Activated CD4-positive, alpha-beta T cell treated with anti-CD3 and anti-CD28 coated beads, Interleukin-2, amount 10 ng/mL, durations not matched to agents 24 days and 14 days (primary cell): ENCODE measurements at regions not wholly inside any gene's neighbourhood (a gene's known extent, or its start where the extent isn't known, plus 50 kb on each side); places are given as distances from the start of the nearest gene placed in this dataset.
A peak's percentile ranks its signal among the peaks of the same experiment; 100 is the strongest.

ENCODE experiments used
- DNase-seq: peaks from one replicate; pipeline ENCODE4 v3.0.0; 2022
- H3K27ac Mint-ChIP-seq: one replicate; pipeline ENCODE4 v1.8.0; 2022; ENCODE audit warnings: mild to moderate bottlenecking, mixed read lengths
- H3K27me3 Mint-ChIP-seq: one replicate; pipeline ENCODE4 v1.8.0; 2022; ENCODE audit warnings: mixed read lengths
- H3K36me3 Mint-ChIP-seq: one replicate; pipeline ENCODE4 v1.8.0; 2022; ENCODE audit warnings: low read depth, mild to moderate bottlenecking, mixed read lengths
- H3K4me1 Mint-ChIP-seq: one replicate; pipeline ENCODE4 v1.8.0; 2021; ENCODE audit warnings: mixed read lengths
- H3K4me3 Mint-ChIP-seq: one replicate; pipeline ENCODE4 v1.8.0; 2022; ENCODE audit warnings: mild to moderate bottlenecking, moderate library complexity, mixed read lengths
- H3K9me3 Mint-ChIP-seq: one replicate; pipeline ENCODE4 v1.8.0; 2021; ENCODE audit warnings: mixed read lengths
- intact Hi-C: fragments of 100-400 bp; cut with micrococcal nuclease; formaldehyde crosslinking; loops from one replicate; pipeline ENCODE4 v1.15.1; 2023

- Mint-ChIP-seq H3K36me3 (no peaks in the 10 kb centered on the region), H3K27ac (no peak overlapping the region), H3K4me1 (peaks cover 9% of the 10 kb centered on the region), H3K9me3 (peaks cover 8% of the 10 kb centered on the region), H3K4me3 (no peak overlapping the region), H3K27me3 (no peaks in the 10 kb centered on the region)
- no peak for DNase-seq
- intact Hi-C loops: no loop called here
Observed at GRCh38 chr14:65237023-65237814, 134.9 kb upstream of the MAX start.

DNA sequence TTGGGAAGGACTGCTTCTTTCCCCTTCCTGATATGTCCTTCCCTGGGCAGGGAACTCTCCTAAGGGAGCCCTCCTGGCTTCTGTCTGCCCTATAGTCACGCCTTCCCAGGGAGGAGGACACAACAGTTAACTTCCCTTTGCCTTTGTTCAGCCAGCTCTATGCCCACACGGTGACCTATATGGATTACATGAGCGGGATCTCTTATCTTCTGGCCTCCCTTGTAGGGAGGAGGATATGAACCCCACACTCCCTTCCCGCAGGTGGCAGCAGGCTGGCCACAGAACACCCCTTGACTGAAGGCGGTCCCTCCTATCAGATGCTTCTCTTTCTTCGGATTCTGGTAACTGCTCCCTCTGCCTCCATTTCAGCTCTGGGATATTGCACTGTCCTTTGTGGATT lies 135.6 kb upstream of the MAX start:
- Mint-ChIP-seq H3K4me3 (no peak overlapping the region), H3K9me3 (peaks cover 8% of the 10 kb centered on the region), H3K27ac (no peak overlapping the region), H3K36me3 (no peaks in the 10 kb centered on the region), H3K27me3 (no peaks in the 10 kb centered on the region), H3K4me1 (peaks cover 9% of the 10 kb centered on the region)
- intact Hi-C loops: no loop called here
- DNase-seq: no peak

DNA sequence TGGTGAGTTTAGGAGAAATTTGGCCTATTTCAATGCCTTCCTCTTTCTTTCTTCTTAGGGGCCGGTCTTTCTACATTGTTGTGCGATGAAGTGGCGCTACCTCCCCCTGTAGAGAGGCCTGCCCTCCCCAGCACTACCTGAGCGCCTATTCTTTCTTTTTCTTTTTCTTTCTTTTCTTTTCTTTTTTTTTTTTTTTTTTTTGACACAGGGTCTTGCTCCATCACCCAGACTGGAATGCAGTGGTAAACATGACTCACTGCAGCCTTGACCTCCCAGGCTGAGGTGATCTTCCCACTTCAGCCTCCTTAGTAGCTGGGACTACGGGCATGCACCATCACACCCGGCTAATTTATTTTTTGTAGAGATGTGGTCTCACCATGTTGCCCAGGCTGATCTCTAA lies 136.1 kb upstream of the MAX start:
- Mint-ChIP-seq H3K27me3 (no peaks in the 10 kb centered on the region), H3K4me1 (peaks cover 9% of the 10 kb centered on the region), H3K4me3 (no peak overlapping the region), H3K36me3 (no peaks in the 10 kb centered on the region), H3K27ac (no peak overlapping the region), H3K9me3 (peaks cover 8% of the 10 kb centered on the region)
- DNase-seq: no peak
- intact Hi-C loops: no loop called here

DNA sequence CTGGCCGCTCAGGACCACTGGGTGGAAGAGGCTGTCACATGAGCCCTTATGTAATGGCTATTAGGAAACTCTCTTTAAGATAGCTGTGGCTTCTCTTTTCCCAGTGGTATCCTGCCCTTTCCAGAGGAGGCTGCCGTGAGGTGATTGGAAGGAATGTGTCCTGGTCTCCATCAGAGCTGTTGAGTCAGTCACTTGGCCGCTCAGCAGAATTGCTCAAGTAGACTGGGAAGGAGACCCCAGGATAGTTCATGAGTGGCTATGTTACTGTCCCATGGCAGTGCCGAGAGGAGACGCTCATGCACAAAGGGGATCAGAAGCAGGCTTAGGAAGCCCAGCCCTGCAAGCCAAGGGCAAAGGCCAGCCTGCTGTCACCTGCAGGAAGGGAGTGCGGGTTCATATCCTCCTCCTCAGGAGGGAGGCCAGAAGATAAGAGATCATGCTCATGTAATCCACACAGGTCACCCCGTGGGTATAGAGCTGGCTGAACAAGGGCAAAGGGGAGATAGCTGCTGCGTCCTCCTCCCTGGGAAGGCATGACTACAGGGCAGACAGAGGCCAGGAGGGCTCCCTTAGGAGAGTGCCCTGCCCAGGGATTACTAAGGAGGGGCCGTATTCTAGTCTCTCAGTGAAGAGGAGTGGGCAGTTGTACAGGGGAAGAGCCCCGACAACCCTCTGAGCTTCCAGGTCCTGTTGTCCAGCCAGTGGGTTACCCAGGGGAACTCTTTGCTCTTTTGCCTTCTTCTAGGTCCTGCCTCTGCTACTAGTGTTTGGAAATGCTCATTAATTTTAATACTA lies 137.0 kb upstream of the MAX start:
- DNase-seq: no peak
- Mint-ChIP-seq H3K27me3 (no peaks in the 10 kb centered on the region), H3K4me3 (no peak overlapping the region), H3K36me3 (no peaks in the 10 kb centered on the region), H3K4me1 (peaks cover 9% of the 10 kb centered on the region), H3K27ac (no peak overlapping the region), H3K9me3 (peaks cover 8% of the 10 kb centered on the region)
- intact Hi-C loops: no loop called here

GRCh38 chr14:65239938-65240296 lies 137.6 kb upstream of the MAX start:
- intact Hi-C loops: no loop called here
- no peaks in the 10 kb centered on the region for H3K36me3 Mint-ChIP-seq
- H3K27ac Mint-ChIP-seq: no peak overlapping the region
- H3K4me1 Mint-ChIP-seq: peaks cover 9% of the 10 kb centered on the region
- H3K4me3 Mint-ChIP-seq: no peak overlapping the region
- peaks cover 7% of the 10 kb centered on the region for H3K9me3 Mint-ChIP-seq
- DNase-seq: no peak
- H3K27me3 Mint-ChIP-seq: no peaks in the 10 kb centered on the region

DNA sequence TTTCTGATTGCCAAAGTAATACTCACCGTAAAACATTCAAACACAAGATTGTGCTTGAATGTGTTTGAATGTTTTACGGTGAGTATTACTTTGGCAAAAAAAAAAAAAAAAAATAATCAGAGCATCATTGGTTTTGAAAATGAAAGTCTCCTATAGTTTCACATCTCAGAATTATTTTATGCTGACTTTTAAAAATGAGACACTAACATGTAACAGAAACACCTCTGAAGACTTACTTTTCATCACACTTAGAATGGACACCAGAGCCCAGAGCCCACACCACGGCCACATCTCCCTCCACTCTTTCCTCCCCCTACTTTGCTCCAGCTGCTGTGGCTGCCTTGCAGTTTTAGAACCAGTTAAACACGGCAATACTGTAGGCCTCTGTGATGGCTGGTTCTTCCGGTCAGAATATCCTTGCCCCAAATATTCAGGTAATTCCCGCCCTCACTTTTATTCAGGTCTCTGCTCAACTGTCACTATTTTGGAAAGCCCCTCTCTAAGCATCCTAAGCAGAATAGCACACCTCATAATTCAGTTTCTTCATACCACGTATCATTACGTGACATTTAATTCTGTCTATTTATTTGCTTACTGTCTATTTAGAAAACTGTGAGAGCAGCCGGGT lies 138.9 kb upstream of the MAX start:
- DNase-seq: no peak
- H3K9me3 Mint-ChIP-seq: no peaks in the 10 kb centered on the region
- H3K36me3 Mint-ChIP-seq: no peaks in the 10 kb centered on the region
- H3K27me3 Mint-ChIP-seq: no peaks in the 10 kb centered on the region
- H3K4me3 Mint-ChIP-seq: no peak overlapping the region
- H3K4me1 Mint-ChIP-seq: peaks cover 14% of the 10 kb centered on the region
- intact Hi-C loops: no loop called here
- no peak overlapping the region for H3K27ac Mint-ChIP-seq

DNA sequence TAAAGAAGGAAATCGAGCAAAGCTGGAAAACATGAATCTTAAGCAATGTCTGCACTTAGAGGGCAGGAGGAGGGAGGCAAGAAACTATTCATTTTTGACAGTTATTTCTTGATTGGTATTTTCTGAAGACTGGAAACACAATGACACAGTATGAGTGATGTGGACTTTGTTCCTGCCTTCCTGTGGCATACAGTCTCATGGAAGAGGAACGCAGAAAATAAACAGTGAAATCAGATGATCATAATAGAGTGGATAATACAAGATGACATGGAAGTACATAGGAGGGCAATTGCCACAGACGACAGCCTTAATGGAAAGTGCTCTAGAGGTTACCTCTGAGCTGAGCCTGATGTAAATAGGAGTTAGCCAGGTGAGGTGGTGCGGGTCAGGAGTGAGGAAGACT lies 140.4 kb upstream of the MAX start:
- no peak overlapping the region for H3K27ac Mint-ChIP-seq
- H3K36me3 Mint-ChIP-seq: no peaks in the 10 kb centered on the region
- intact Hi-C loops: no loop called here
- peaks cover 10% of the 10 kb centered on the region for H3K4me1 Mint-ChIP-seq
- H3K9me3 Mint-ChIP-seq: no peaks in the 10 kb centered on the region
- DNase-seq: no peak
- H3K4me3 Mint-ChIP-seq: no peak overlapping the region
- H3K27me3 Mint-ChIP-seq: no peaks in the 10 kb centered on the region

DNA sequence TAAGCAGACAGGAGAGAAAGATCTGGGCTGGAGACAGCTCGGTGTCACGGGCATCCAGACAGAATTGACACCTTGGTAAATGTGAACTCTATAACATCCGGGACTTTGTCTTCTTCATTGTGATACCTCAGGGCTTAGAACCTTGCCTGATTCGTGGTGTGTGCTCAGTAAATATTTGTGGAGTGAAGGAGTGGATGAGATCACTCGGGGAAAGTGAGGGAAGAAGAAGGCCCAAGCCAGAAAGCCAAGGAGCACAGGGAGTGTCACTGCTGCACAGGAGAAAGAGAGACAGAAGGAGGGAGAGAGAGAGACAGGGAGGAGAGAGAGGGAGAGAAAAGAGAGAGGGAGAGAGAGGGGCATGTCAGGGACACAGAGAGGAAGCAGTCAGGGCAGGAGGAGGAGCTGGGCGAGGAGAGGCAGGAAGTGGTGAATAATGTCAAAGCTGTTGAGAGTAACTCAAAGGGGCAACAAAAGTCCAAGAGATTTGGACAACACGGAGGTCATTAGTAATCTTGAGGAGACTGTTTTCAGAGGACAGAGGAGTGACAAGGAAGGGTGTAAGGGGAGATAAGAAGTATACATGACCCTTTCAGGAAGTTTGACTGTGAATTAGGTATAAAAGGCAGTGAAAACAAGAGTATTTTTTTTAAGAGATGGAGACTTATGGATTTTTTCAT lies 141.6 kb upstream of the MAX start:
- peak; percentile 73 for DNase-seq
- Mint-ChIP-seq H3K4me1 (peaks cover 10% of the 10 kb centered on the region), H3K27me3 (no peaks in the 10 kb centered on the region), H3K4me3 (no peak overlapping the region), H3K9me3 (no peaks in the 10 kb centered on the region), H3K36me3 (no peaks in the 10 kb centered on the region), H3K27ac (no peak overlapping the region)
- intact Hi-C loops: no loop called here

DNA sequence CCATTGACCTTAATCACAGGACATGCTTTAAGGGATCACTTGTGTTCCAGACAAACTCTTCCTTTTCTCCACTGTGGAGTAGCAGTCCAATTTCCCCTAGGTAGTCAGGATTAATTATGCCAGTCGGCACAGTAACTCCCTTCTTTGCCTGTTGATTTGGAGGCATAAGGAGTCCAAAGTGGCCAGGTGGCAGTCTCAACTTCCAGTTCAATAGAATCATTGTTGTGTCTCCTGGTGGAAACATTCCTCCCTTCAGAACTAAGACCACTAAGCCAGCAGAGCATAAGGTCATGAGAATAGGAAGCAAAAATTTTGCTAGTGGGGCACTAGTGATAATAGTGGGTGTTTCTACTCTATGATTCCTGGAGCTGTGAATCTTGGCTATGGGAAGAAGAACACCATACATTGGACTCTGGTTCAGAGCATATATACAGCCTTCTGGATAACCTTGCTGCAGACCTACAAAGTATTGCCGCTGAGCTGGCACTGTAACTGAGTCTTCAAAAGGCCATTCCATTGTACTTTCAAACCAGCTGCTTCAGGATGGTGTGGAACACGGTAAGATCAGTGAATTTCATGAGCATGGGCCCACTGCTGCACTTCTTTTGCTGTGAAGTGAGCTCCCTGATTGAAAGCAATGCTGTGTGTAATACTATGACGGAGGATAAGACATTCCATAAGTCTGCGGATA lies 147.3 kb upstream of the MAX start:
- intact Hi-C loops: no loop called here

DNA sequence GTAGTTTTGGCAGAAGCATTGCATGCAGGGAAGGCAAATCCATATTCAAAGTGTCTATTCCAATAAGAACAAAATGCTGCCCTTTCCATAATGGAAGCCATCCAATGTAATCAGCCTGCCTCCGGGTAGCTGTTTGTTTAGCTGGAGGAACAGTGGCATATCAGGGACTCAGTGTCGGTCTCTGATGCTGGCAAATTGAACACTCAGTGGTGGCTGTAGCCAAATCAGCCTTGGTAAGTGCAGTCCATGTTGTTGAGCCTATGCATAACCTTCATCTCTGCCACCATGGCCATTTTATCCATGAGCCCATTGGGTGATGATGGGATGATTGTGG lies 147.8 kb upstream of the MAX start:
- no peak for DNase-seq
- intact Hi-C loops: no loop called here
- peaks cover 11% of the 10 kb centered on the region for H3K4me1 Mint-ChIP-seq
- H3K36me3 Mint-ChIP-seq: peaks cover 2% of the 10 kb centered on the region
- H3K27ac Mint-ChIP-seq: no peak overlapping the region
- H3K4me3 Mint-ChIP-seq: no peak overlapping the region
- no peaks in the 10 kb centered on the region for H3K27me3 Mint-ChIP-seq
- peaks cover 4% of the 10 kb centered on the region for H3K9me3 Mint-ChIP-seq

More for the DNA sequence above, 147.3 kb upstream of the MAX start:
- Mint-ChIP-seq H3K36me3 (peaks cover 2% of the 10 kb centered on the region), H3K4me3 (no peak overlapping the region), H3K4me1 (peaks cover 7% of the 10 kb centered on the region), H3K27ac (no peak overlapping the region), H3K27me3 (no peaks in the 10 kb centered on the region), H3K9me3 (peaks cover 4% of the 10 kb centered on the region)
- no peak for DNase-seq

GRCh38 chr14:65251213-65251612 lies 148.9 kb upstream of the MAX start:
- Mint-ChIP-seq H3K27me3 (no peaks in the 10 kb centered on the region), H3K9me3 (peaks cover 4% of the 10 kb centered on the region), H3K4me3 (no peak overlapping the region), H3K27ac (no peak overlapping the region), H3K36me3 (peaks cover 2% of the 10 kb centered on the region), H3K4me1 (peaks cover 12% of the 10 kb centered on the region)
- intact Hi-C loops: no loop called here
- DNase-seq: no peak

DNA sequence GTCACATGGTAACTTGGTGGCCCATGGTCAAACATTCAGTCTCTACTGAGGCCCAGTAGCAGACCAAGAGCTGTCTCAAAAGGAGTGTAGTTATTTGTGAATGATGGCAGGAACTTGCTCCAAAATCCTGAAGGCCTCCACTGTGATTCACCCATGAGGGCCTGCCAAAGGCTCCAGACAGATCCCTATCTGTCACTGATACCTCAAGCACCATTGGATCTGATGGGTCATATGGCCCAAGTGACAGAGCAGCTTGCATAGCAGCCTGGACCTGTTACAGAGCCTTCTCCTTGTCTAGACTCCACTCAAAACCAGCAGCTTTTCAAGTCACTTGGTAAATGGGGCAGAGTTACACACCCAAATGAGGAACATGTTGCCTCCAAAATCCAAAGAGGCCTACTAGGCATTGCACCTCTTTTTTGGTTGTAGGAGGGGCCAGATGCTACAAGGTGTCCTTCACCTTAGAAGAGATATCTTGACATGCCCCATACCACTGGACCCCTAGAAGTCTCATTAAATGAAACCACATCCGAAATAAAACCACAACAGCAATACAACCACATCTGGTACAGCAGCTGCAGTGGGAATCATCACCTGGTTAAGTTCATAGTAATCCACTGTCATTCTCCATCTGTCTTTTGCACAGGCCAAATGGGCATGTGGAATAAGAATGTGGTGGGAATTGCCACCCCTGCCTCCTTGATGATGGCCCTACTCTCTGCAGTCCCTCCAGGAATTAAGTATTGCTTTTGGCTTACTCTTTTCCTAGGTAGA lies 150.4 kb upstream of the MAX start:
- Mint-ChIP-seq H3K27ac (no peak overlapping the region), H3K4me3 (no peak overlapping the region), H3K4me1 (peaks cover 14% of the 10 kb centered on the region), H3K36me3 (peaks cover 2% of the 10 kb centered on the region), H3K9me3 (peaks cover 4% of the 10 kb centered on the region), H3K27me3 (no peaks in the 10 kb centered on the region)
- intact Hi-C loops: no loop called here
- no peak for DNase-seq

- Mint-ChIP-seq H3K36me3 (peaks cover 4% of the 10 kb centered on the region), H3K27me3 (no peaks in the 10 kb centered on the region), H3K4me1 (peaks cover 22% of the 10 kb centered on the region), H3K27ac (no peak overlapping the region), H3K9me3 (peaks cover 8% of the 10 kb centered on the region), H3K4me3 (no peak overlapping the region)
- no peak for DNase-seq
- intact Hi-C loops: no loop called here
Observed at GRCh38 chr14:65255029-65255545, 152.8 kb upstream of the MAX start.
